Left lung (tissue), 4 donors: ENCODE measurements at regions not wholly inside any gene's neighbourhood (a gene's known extent, or its start where the extent isn't known, plus 50 kb on each side); places are given as distances from the start of the nearest gene placed in this dataset.
"Not testable (repeated sequence)": the region's sequence is repeated elsewhere in the genome, so short reads cannot be mapped to it uniquely, and the experiment has no call there.

Experiments
- ATAC-seq: fragments of 200-7000 bp; cut with Tn5 transposase; one replicate; pipeline ENCODE4 v1.9.1; 2020; ENCODE audit warnings: moderate library complexity
- DNase-seq, 4 donors: peaks; one replicate each; pipeline ENCODE4 v3.0.0-alpha.2; 2013 to 2020
- H3K27ac ChIP-seq, 2 donors: fragments of 200-600 bp; sonication (generic) in 1 of 2; one replicate each; pipeline versions ENCODE4 v1.5.0 to v1.8.0; 2020 to 2021
- H3K27me3 ChIP-seq, 2 donors: fragments of 200-600 bp; sonication (generic) in 1 of 2; one replicate each; pipeline versions ENCODE4 v1.5.0 to v1.8.0; 2020 to 2021
- H3K36me3 ChIP-seq, 2 donors: fragments of 200-600 bp; sonication (generic) in 1 of 2; one replicate each; pipeline versions ENCODE4 v1.5.0 to v1.8.0; 2020 to 2021
- H3K4me1 ChIP-seq, 2 donors: fragments of 200-600 bp; one replicate each; pipeline ENCODE4 v1.8.0; 2021
- H3K4me3 ChIP-seq, 2 donors: fragments of 200-600 bp; sonication (generic) in 1 of 2; one replicate each; pipeline versions ENCODE4 v1.5.0 to v1.8.0; 2020 to 2021; ENCODE audit warnings: mild to moderate bottlenecking in 1 of 2
- H3K9me3 ChIP-seq, 2 donors: fragments of 200-600 bp; sonication (generic) in 1 of 2; one replicate each; pipeline versions ENCODE4 v1.5.0 to v1.8.0; 2020 to 2021
- intact Hi-C, 2 donors: fragments of 100-400 bp; cut with DNase I; formaldehyde crosslinking; loops; one replicate each; pipeline versions ENCODE4 v1.11.2 to v1.14.2; 2022
- TF ChIP-seq, protein P1 (sequence below), 2 donors: fragments of 200-600 bp; sonication (generic) in 1 of 2; IDR thresholded peaks; one replicate each; pipeline versions ENCODE4 v1.5.0 to v1.8.0; 2021; ENCODE audit warnings: antibody characterized with exemption in 2 of 2
- donor health status: DM: no; HTN: yes; CAD: no.
- donor health status: DM: no; HTN: no; CAD: no.

DNA sequence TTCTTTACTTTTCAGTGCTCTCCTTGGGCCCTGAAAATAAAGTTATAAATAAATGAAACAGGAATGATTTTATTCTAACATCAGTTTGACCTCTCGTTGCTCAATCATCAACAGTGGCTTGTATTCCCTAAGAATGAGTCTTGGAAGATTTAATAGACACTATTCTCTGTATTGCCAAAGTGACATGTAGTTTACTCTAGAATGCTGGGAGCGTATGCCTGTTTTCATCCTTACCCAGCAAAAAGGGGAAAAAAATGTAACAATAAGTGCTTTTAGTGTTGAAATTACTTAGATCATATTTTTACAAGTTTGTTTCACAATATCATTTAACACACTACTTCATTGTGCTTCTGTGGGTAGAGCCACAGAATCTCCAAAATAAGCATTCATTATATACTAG is 240.6 kb upstream of the CWC22 start:
- Histone ChIP-seq H3K27me3 (no peaks in the 10 kb centered on the region), H3K4me1 (no peaks in the 10 kb centered on the region), H3K27ac (no peak overlapping the region), H3K9me3 (no peaks in the 10 kb centered on the region), H3K4me3 (no peak overlapping the region), H3K36me3 (no peaks in the 10 kb centered on the region)
- TF ChIP-seq, protein P1, sequence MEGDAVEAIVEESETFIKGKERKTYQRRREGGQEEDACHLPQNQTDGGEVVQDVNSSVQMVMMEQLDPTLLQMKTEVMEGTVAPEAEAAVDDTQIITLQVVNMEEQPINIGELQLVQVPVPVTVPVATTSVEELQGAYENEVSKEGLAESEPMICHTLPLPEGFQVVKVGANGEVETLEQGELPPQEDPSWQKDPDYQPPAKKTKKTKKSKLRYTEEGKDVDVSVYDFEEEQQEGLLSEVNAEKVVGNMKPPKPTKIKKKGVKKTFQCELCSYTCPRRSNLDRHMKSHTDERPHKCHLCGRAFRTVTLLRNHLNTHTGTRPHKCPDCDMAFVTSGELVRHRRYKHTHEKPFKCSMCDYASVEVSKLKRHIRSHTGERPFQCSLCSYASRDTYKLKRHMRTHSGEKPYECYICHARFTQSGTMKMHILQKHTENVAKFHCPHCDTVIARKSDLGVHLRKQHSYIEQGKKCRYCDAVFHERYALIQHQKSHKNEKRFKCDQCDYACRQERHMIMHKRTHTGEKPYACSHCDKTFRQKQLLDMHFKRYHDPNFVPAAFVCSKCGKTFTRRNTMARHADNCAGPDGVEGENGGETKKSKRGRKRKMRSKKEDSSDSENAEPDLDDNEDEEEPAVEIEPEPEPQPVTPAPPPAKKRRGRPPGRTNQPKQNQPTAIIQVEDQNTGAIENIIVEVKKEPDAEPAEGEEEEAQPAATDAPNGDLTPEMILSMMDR (IDR thresholded peaks at IDR 0.05), result no peak
- intact Hi-C loops, result no loop called here
- DNase-seq, result no peak
- ATAC-seq, result no peak

DNA sequence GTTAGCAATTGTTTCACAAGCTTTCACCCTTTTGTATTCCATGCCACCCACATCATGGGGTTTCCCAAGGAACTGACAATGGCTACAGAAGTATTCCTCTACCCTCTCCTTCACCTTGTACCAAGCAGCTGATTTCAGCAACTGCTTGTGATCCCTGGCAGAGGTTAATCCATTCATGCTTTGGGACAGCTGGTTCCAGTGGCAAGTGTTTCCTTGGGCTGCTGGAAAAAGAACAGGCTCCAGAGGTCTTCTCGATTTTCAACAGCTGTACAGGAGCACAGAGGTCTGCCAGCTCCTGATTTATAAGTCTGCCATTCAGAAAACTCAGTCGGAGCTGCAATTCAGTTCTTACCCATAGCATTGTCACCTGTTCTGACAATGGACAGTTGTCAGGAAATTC is 239.2 kb upstream of the CWC22 start:
- no peak for ATAC-seq
- intact Hi-C loops, result no loop called here
- no peak overlapping the region for H3K27ac ChIP-seq
- H3K27me3 ChIP-seq, result no peaks in the 10 kb centered on the region
- H3K4me1 ChIP-seq, result no peaks in the 10 kb centered on the region
- H3K9me3 ChIP-seq, result no peaks in the 10 kb centered on the region
- no peak overlapping the region for H3K4me3 ChIP-seq
- TF ChIP-seq, protein P1 (IDR thresholded peaks at IDR 0.05), result no peak
- no peak for DNase-seq
- H3K36me3 ChIP-seq, result no peaks in the 10 kb centered on the region

GRCh38 chr2:180240774-180241173 is 233.7 kb upstream of the CWC22 start:
- H3K4me1 ChIP-seq, result no peaks in the 10 kb centered on the region
- TF ChIP-seq, protein P1 (IDR thresholded peaks at IDR 0.05), result no peak
- no peaks in the 10 kb centered on the region for H3K9me3 ChIP-seq
- H3K27ac ChIP-seq, result no peak overlapping the region
- DNase-seq (no peak), ATAC-seq (no peak)
- intact Hi-C loops, result no loop called here
- no peaks in the 10 kb centered on the region for H3K36me3 ChIP-seq
- H3K4me3 ChIP-seq, result no peak overlapping the region
- H3K27me3 ChIP-seq, result no peaks in the 10 kb centered on the region

DNA sequence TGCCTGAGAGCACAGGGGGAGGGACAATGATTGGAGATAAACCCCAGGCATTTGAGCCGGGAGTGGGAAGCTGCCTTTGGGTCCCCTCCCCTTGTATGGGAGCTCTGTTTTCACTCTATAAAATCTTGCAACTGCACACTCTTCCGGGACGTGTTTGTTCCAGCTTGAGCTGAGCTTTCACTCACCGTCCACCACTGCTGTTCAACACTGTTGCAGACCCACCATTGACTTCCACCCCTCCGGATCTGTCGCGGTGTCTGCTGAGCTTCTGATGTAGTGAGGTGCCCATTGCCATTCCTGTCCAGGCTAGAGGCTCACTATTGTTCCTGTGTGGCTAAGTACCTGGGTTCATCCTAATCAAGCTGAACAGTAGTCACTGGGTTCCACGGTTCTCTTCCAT is 231.6 kb upstream of the CWC22 start:
- Histone ChIP-seq H3K4me3 (no peak overlapping the region), H3K4me1 (no peaks in the 10 kb centered on the region), H3K27me3 (no peaks in the 10 kb centered on the region), H3K9me3 (no peaks in the 10 kb centered on the region), H3K36me3 (no peaks in the 10 kb centered on the region), H3K27ac (no peak overlapping the region)
- DNase-seq (no peak), ATAC-seq (no peak)
- intact Hi-C loops, result no loop called here
- TF ChIP-seq, protein P1 (IDR thresholded peaks at IDR 0.05), result no peak

DNA sequence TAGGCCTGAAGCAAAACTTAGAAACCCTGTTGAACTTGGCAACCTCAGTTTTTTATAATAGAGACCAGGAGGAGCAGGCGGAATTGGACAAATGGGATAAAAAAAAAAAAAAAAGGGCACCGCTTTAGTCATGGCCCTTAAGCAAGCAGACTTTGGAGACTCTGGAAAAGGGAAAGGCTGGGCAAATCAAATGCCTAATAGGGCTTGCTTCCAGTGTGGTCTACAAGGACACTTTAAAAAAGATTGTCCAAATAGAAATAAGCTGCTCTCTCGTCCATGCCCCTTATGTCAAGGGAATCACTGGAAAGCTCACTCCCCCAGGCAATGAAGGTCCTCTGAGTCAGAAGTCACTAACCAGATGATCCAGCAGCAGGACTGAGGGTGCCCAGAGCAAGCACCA is 229.0 kb upstream of the CWC22 start:
- ATAC-seq, DNase-seq: not testable (repeated sequence)

GRCh38 chr2:180235506-180235905 is 228.4 kb upstream of the CWC22 start:
- H3K36me3 ChIP-seq, H3K4me1 ChIP-seq, H3K4me3 ChIP-seq, H3K9me3 ChIP-seq, ATAC-seq, DNase-seq, H3K27ac ChIP-seq, H3K27me3 ChIP-seq, intact Hi-C loops: not testable (repeated sequence)

More for the DNA sequence above, 229.0 kb upstream of the CWC22 start:
- H3K9me3 ChIP-seq, intact Hi-C loops, H3K36me3 ChIP-seq, H3K4me3 ChIP-seq, H3K27ac ChIP-seq, H3K27me3 ChIP-seq, H3K4me1 ChIP-seq: not testable (repeated sequence)

- H3K4me3 ChIP-seq, H3K27ac ChIP-seq, intact Hi-C loops, H3K9me3 ChIP-seq, H3K4me1 ChIP-seq, ATAC-seq, DNase-seq, H3K36me3 ChIP-seq, H3K27me3 ChIP-seq: not testable (repeated sequence)
Measured at GRCh38 chr2:180234991-180235390, 227.9 kb upstream of the CWC22 start.
